ENCODE measurements at regions not wholly inside any gene's neighbourhood (a gene's known extent, or its start where the extent isn't known, plus 50 kb on each side); places are given as distances from the start of the nearest gene placed in this dataset.

GRCh38 chr3:30513374-30514152, 92.8 kb upstream of the TGFBR2 start:
- Mint-ChIP-seq H3K4me1 (peaks cover 13 to 17% (median 15%) of the 10 kb centered on the region in 4 donors), H3K27me3 (no peaks in the 10 kb centered on the region), H3K9me3 (no peaks in the 10 kb centered on the region), H3K4me3 (no peak overlapping the region), H3K27ac (no peak overlapping the region), H3K36me3 (no peaks in the 10 kb centered on the region)
- no peak for ATAC-seq
- no peak for DNase-seq
- POLR2A ChIA-PET = interaction anchor here (0.7 to 1.2 kb wide), 2 partner anchors 9 to 10 kb away, joined by 3 read pairs; no protein-coding TSS in a partner anchor

GRCh38 chr3:30516238-30516637, 90.2 kb upstream of the TGFBR2 start:
- POLR2A ChIA-PET = no interaction called here
- no peaks in the 10 kb centered on the region for H3K9me3 Mint-ChIP-seq
- no peak for DNase-seq
- ATAC-seq = no peak
- peaks cover 11 to 21% (median 16%) of the 10 kb centered on the region in 4 donors for H3K4me1 Mint-ChIP-seq
- no peaks in the 10 kb centered on the region for H3K36me3 Mint-ChIP-seq
- no peak overlapping the region for H3K27ac Mint-ChIP-seq
- peaks cover 0 to 1% (median 0%) of the 10 kb centered on the region in 5 donors for H3K27me3 Mint-ChIP-seq
- H3K4me3 Mint-ChIP-seq = no peak overlapping the region

GRCh38 chr3:30518181-30518864, 88.1 kb upstream of the TGFBR2 start:
- peaks cover 0 to 1% (median 0%) of the 10 kb centered on the region in 5 donors for H3K27me3 Mint-ChIP-seq
- H3K4me1 Mint-ChIP-seq = peaks cover 4 to 13% (median 7%) of the 10 kb centered on the region in 4 donors
- POLR2A ChIA-PET = interaction anchor here (0.5 kb wide), 1 partner anchor 478 kb away, joined by 3 read pairs; no protein-coding TSS in a partner anchor
- H3K27ac Mint-ChIP-seq = peak overlapping the region in 2 of 10 donors; percentile 0 to 32
- H3K4me3 Mint-ChIP-seq = no peak overlapping the region
- no peaks in the 10 kb centered on the region for H3K9me3 Mint-ChIP-seq
- no peak for ATAC-seq
- H3K36me3 Mint-ChIP-seq = no peaks in the 10 kb centered on the region
- DNase-seq = no peak

GRCh38 chr3:30518872-30519271, 87.5 kb upstream of the TGFBR2 start:
- no peak for ATAC-seq
- Mint-ChIP-seq H3K36me3 (no peaks in the 10 kb centered on the region), H3K4me1 (peaks cover 8 to 13% (median 9%) of the 10 kb centered on the region in 4 donors), H3K9me3 (no peaks in the 10 kb centered on the region), H3K4me3 (no peak overlapping the region), H3K27me3 (peaks cover 0 to 1% (median 0%) of the 10 kb centered on the region in 5 donors), H3K27ac (peak overlapping the region in 2 of 10 donors; percentile 0 to 1)
- DNase-seq = no peak
- POLR2A ChIA-PET = no interaction called here

- Mint-ChIP-seq H3K36me3 (no peaks in the 10 kb centered on the region), H3K9me3 (no peaks in the 10 kb centered on the region), H3K27ac (no peak overlapping the region), H3K4me3 (no peak overlapping the region), H3K4me1 (peaks cover 16 to 23% (median 23%) of the 10 kb centered on the region in 4 donors), H3K27me3 (peaks cover 0 to 1% (median 0%) of the 10 kb centered on the region in 5 donors)
- POLR2A ChIA-PET = no interaction called here
- ATAC-seq (no peak), DNase-seq (no peak)
Measured at GRCh38 chr3:30520699-30521098, 85.7 kb upstream of the TGFBR2 start.

- Mint-ChIP-seq H3K4me3 (no peak overlapping the region), H3K9me3 (no peaks in the 10 kb centered on the region), H3K4me1 (peaks cover 16 to 25% (median 23%) of the 10 kb centered on the region in 4 donors), H3K36me3 (no peaks in the 10 kb centered on the region), H3K27ac (no peak overlapping the region), H3K27me3 (peaks cover 0 to 1% (median 0%) of the 10 kb centered on the region in 5 donors)
- POLR2A ChIA-PET = no interaction called here
- DNase-seq = no peak
- no peak for ATAC-seq
Measured at GRCh38 chr3:30521156-30521715, 85.2 kb upstream of the TGFBR2 start.

GRCh38 chr3:30522476-30522875, 83.9 kb upstream of the TGFBR2 start:
- DNase-seq (no peak), ATAC-seq (no peak)
- Mint-ChIP-seq H3K36me3 (no peaks in the 10 kb centered on the region), H3K27ac (peak overlapping the region in 1 of 10 donors; percentile 35), H3K4me1 (peaks cover 16 to 25% (median 23%) of the 10 kb centered on the region in 4 donors), H3K9me3 (no peaks in the 10 kb centered on the region), H3K4me3 (no peak overlapping the region), H3K27me3 (peaks cover 0 to 3% (median 0%) of the 10 kb centered on the region in 5 donors)
- POLR2A ChIA-PET = interaction anchor here (0.6 kb wide), 1 partner anchor 8 kb away, joined by 3 read pairs; no protein-coding TSS in a partner anchor

GRCh38 chr3:30523366-30523765, 83.0 kb upstream of the TGFBR2 start:
- H3K27ac Mint-ChIP-seq = peak overlapping the region in 1 of 10 donors; percentile 16
- H3K9me3 Mint-ChIP-seq = no peaks in the 10 kb centered on the region
- DNase-seq = no peak
- H3K36me3 Mint-ChIP-seq = no peaks in the 10 kb centered on the region
- no peak overlapping the region for H3K4me3 Mint-ChIP-seq
- ATAC-seq = no peak
- POLR2A ChIA-PET = interaction anchor here (0.5 kb wide), 1 partner anchor 77 kb away, joined by 6 read pairs; no protein-coding TSS in a partner anchor
- H3K4me1 Mint-ChIP-seq = peaks cover 13 to 24% (median 19%) of the 10 kb centered on the region in 4 donors
- H3K27me3 Mint-ChIP-seq = peaks cover 0 to 3% (median 0%) of the 10 kb centered on the region in 5 donors

GRCh38 chr3:30524357-30525040, 81.9 kb upstream of the TGFBR2 start:
- DNase-seq (peak in 1 of 10 donors; percentile 11), ATAC-seq (peak in 1 of 2 donors; percentile 35)
- peaks cover 10 to 29% (median 19%) of the 10 kb centered on the region in 4 donors for H3K4me1 Mint-ChIP-seq
- H3K27ac Mint-ChIP-seq = peak overlapping the region in 7 of 10 donors; percentile 13 to 58 (median 28)
- peak overlapping the region in 6 of 10 donors; percentile 3 to 59 (median 44) for H3K4me3 Mint-ChIP-seq
- peaks cover 0 to 3% (median 0%) of the 10 kb centered on the region in 5 donors for H3K27me3 Mint-ChIP-seq
- no peaks in the 10 kb centered on the region for H3K36me3 Mint-ChIP-seq
- POLR2A ChIA-PET = no interaction called here
- H3K9me3 Mint-ChIP-seq = no peaks in the 10 kb centered on the region

- DNase-seq = no peak
- Mint-ChIP-seq H3K4me1 (peaks cover 16 to 29% (median 24%) of the 10 kb centered on the region in 4 donors), H3K27ac (peak overlapping the region in 1 of 10 donors; percentile 30), H3K9me3 (no peaks in the 10 kb centered on the region), H3K27me3 (peaks cover 0 to 1% (median 0%) of the 10 kb centered on the region in 5 donors), H3K4me3 (no peak overlapping the region), H3K36me3 (no peaks in the 10 kb centered on the region)
- no peak for ATAC-seq
- POLR2A ChIA-PET = interaction anchor here (0.7 kb wide), 1 partner anchor 14 kb away, joined by 4 read pairs; no protein-coding TSS in a partner anchor
Measured at GRCh38 chr3:30526031-30526430, 80.4 kb upstream of the TGFBR2 start.

- ATAC-seq (no peak), DNase-seq (no peak)
- H3K36me3 Mint-ChIP-seq = no peaks in the 10 kb centered on the region
- POLR2A ChIA-PET = no interaction called here
- no peak overlapping the region for H3K4me3 Mint-ChIP-seq
- peaks cover 0 to 1% (median 0%) of the 10 kb centered on the region in 5 donors for H3K27me3 Mint-ChIP-seq
- peaks cover 16 to 33% (median 25%) of the 10 kb centered on the region in 4 donors for H3K4me1 Mint-ChIP-seq
- no peaks in the 10 kb centered on the region for H3K9me3 Mint-ChIP-seq
- H3K27ac Mint-ChIP-seq = no peak overlapping the region
Measured at GRCh38 chr3:30527186-30527585, 79.2 kb upstream of the TGFBR2 start.

GRCh38 chr3:30527720-30528119, 78.7 kb upstream of the TGFBR2 start:
- H3K4me3 Mint-ChIP-seq = no peak overlapping the region
- H3K9me3 Mint-ChIP-seq = no peaks in the 10 kb centered on the region
- no peak for ATAC-seq
- no peak for DNase-seq
- peaks cover 0 to 1% (median 0%) of the 10 kb centered on the region in 5 donors for H3K27me3 Mint-ChIP-seq
- POLR2A ChIA-PET = no interaction called here
- H3K4me1 Mint-ChIP-seq = peaks cover 16 to 33% (median 25%) of the 10 kb centered on the region in 4 donors
- no peaks in the 10 kb centered on the region for H3K36me3 Mint-ChIP-seq
- H3K27ac Mint-ChIP-seq = no peak overlapping the region
